ENCODE measurements at regions not wholly inside any gene's neighbourhood (a gene's known extent, or its start where the extent isn't known, plus 50 kb on each side); places are given as distances from the start of the nearest gene placed in this dataset.

DNA sequence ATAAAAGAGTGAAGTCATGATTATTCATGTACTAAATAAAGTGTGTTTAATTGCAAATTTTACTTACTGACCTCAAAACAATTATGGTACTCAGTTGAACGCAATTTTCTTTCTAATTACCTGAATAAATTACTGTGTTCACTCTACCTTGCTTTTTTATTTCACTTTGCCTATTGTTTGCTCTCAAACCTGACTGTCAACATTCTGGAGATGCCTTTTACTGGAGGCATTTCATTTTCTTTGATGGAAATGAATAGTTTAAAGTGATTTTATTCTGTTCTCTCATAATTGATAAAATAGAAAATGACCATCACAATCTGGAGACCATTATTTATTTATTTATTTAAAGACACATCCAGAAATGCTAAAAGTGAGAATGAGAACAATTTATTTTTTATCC, 811.5 kb upstream of the ATXN8OS start:
- Histone ChIP-seq H2AFZ (ENCODE audit: low read depth) (no peak overlapping the region), H3F3A (replicated peaks; ENCODE audit: insufficient read depth) (no peaks in the 10 kb centered on the region), H3K27me3 (ENCODE audit: insufficient read depth) (no peaks in the 10 kb centered on the region), H3K9me3 (no peaks in the 10 kb centered on the region), H3K4me2 (no peak overlapping the region), H3K79me2 (ENCODE audit: insufficient read depth) (no peaks in the 10 kb centered on the region), H3K4me3 (ENCODE audit: low read depth in 2 of 2, low read length in 1 of 2) (no peak overlapping the region), H3K9me2 (no peaks in the 10 kb centered on the region), H3K27ac (ENCODE audit: low read depth in 2 of 2, low read length in 1 of 2) (no peak overlapping the region), H3K4me1 (ENCODE audit: control insufficient read depth in 1 of 2, insufficient read depth in 2 of 2, low read depth in 1 of 2, low read length in 1 of 2) (no peaks in the 10 kb centered on the region), H3K36me3 (replicated peaks in 1 of 2; ENCODE audit: control insufficient read depth in 1 of 2, insufficient read depth in 2 of 2, low read length in 1 of 2) (no peaks in the 10 kb centered on the region), H3K9ac (no peak overlapping the region), H4K20me1 (ENCODE audit: insufficient read depth) (no peaks in the 10 kb centered on the region)
- DNase-seq = no peak
- 29% methylated on average over 1 of the region's 1 CpG for WGBS (ENCODE audit: low lambda C conversion rate)
- TF ChIP-seq YY1 (IDR thresholded peaks at IDR 0.05; ENCODE audit: low read depth) = no peak
- TF ChIP-seq RAD21 (IDR thresholded peaks at IDR 0.05; ENCODE audit: low read length) = no peak
- TF ChIP-seq EP300 (IDR thresholded peaks at IDR 0.05; ENCODE audit: borderline replicate concordance in 1 of 2, low read depth in 1 of 2, low read length in 1 of 2) = no peak
- no peak for TF ChIP-seq RXRA (IDR thresholded peaks at IDR 0.05; ENCODE audit: borderline replicate concordance, low read depth)
- TF ChIP-seq, protein P1, sequence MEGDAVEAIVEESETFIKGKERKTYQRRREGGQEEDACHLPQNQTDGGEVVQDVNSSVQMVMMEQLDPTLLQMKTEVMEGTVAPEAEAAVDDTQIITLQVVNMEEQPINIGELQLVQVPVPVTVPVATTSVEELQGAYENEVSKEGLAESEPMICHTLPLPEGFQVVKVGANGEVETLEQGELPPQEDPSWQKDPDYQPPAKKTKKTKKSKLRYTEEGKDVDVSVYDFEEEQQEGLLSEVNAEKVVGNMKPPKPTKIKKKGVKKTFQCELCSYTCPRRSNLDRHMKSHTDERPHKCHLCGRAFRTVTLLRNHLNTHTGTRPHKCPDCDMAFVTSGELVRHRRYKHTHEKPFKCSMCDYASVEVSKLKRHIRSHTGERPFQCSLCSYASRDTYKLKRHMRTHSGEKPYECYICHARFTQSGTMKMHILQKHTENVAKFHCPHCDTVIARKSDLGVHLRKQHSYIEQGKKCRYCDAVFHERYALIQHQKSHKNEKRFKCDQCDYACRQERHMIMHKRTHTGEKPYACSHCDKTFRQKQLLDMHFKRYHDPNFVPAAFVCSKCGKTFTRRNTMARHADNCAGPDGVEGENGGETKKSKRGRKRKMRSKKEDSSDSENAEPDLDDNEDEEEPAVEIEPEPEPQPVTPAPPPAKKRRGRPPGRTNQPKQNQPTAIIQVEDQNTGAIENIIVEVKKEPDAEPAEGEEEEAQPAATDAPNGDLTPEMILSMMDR (IDR thresholded peaks at IDR 0.05) = no peak
- no peak for TF ChIP-seq POLR2AphosphoS5 (IDR thresholded peaks at IDR 0.05; ENCODE audit: low read depth, low read length)
- TF ChIP-seq JUND (IDR thresholded peaks at IDR 0.05) = no peak
- TF ChIP-seq CHD2 (IDR thresholded peaks at IDR 0.05; ENCODE audit: low read length, partially characterized antibody) = no peak
- no peak for TF ChIP-seq GATA2 (CRISPR knock-in tag; IDR thresholded peaks at IDR 0.05)
- TF ChIP-seq RFX5 (IDR thresholded peaks at IDR 0.05; ENCODE audit: low read length) = no peak
- no peak for TF ChIP-seq SIN3A (IDR thresholded peaks at IDR 0.05; ENCODE audit: borderline replicate concordance, low read depth, low read length)
- TF ChIP-seq PBX3 (IDR thresholded peaks at IDR 0.05) = no peak
- TF ChIP-seq, protein P2, sequence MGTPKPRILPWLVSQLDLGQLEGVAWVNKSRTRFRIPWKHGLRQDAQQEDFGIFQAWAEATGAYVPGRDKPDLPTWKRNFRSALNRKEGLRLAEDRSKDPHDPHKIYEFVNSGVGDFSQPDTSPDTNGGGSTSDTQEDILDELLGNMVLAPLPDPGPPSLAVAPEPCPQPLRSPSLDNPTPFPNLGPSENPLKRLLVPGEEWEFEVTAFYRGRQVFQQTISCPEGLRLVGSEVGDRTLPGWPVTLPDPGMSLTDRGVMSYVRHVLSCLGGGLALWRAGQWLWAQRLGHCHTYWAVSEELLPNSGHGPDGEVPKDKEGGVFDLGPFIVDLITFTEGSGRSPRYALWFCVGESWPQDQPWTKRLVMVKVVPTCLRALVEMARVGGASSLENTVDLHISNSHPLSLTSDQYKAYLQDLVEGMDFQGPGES (IDR thresholded peaks at IDR 0.05; ENCODE audit: low read depth, low read length) = no peak
- TF ChIP-seq MAX (IDR thresholded peaks at IDR 0.05; ENCODE audit: low read depth) = no peak
- TF ChIP-seq TAF1 (IDR thresholded peaks at IDR 0.05; ENCODE audit: borderline replicate concordance, low read depth, low read length) = no peak
- TF ChIP-seq ELF1 (IDR thresholded peaks at IDR 0.05) = no peak
- ChIA-PET POLR2A (no interaction called here), CTCF (no interaction called here)

Data from SK-N-SH (cell line).